Astrocyte (in vitro differentiated cells and primary cell): ENCODE measurements at regions not wholly inside any gene's neighbourhood (a gene's known extent, or its start where the extent isn't known, plus 50 kb on each side); places are given as distances from the start of the nearest gene placed in this dataset.

Experiments used
- EZH2 ChIP-seq: IDR thresholded peaks from 2 replicates; pipeline ENCODE4 v1.6.1; 2012; ENCODE audit warnings: mild to moderate bottlenecking, low read length, inconsistent platforms; ENCODE audit not compliant: insufficient read depth
- TF ChIP-seq, protein P1 (sequence below): IDR thresholded peaks from 2 replicates; pipeline ENCODE4 v1.5.1; 2011; ENCODE audit warnings: low read depth, mild to moderate bottlenecking, inconsistent platforms, low read length, moderate library complexity; ENCODE audit not compliant: insufficient read depth

DNA sequence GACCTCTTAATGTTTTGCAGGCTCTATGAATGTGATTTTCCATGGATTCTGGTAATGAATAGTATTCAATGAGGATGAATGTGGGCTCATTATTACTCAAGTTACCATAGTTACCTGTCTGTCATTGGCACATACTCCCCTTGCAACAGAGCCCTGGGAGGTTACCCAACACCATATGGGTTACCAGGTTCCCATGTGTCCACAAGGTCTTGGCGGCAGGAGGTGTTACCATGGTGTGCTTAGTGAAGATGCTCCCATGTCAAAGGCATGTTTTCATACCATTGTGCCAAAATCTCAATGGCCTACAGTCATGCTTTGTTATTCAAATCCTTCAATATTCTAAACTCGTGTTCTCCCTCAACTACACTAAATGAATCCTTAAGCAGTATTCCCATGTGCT lies 232.5 kb downstream of the HDGFL1 start:
- TF ChIP-seq, protein P1, sequence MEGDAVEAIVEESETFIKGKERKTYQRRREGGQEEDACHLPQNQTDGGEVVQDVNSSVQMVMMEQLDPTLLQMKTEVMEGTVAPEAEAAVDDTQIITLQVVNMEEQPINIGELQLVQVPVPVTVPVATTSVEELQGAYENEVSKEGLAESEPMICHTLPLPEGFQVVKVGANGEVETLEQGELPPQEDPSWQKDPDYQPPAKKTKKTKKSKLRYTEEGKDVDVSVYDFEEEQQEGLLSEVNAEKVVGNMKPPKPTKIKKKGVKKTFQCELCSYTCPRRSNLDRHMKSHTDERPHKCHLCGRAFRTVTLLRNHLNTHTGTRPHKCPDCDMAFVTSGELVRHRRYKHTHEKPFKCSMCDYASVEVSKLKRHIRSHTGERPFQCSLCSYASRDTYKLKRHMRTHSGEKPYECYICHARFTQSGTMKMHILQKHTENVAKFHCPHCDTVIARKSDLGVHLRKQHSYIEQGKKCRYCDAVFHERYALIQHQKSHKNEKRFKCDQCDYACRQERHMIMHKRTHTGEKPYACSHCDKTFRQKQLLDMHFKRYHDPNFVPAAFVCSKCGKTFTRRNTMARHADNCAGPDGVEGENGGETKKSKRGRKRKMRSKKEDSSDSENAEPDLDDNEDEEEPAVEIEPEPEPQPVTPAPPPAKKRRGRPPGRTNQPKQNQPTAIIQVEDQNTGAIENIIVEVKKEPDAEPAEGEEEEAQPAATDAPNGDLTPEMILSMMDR = no peak
- TF ChIP-seq EZH2 = no peak
